ENCODE measurements at regions not wholly inside any gene's neighbourhood (a gene's known extent, or its start where the extent isn't known, plus 50 kb on each side); places are given as distances from the start of the nearest gene placed in this dataset.

GRCh38 chr10:113300617-113301016 lies 252.2 kb upstream of the HABP2 start:
- no peak for DNase-seq (ENCODE audit: low spot score)
- Mint-ChIP-seq H3K27me3 (ENCODE audit: unreplicated experiment) (no peaks in the 10 kb centered on the region), H3K36me3 (ENCODE audit: low read depth, unreplicated experiment) (no peaks in the 10 kb centered on the region), H3K9me3 (ENCODE audit: unreplicated experiment) (no peaks in the 10 kb centered on the region), H3K27ac (ENCODE audit: unreplicated experiment) (no peak overlapping the region), H3K4me1 (ENCODE audit: unreplicated experiment) (no peaks in the 10 kb centered on the region), H3K4me3 (ENCODE audit: unreplicated experiment) (no peak overlapping the region)
- no peak for TF ChIP-seq CTCF (IDR thresholded peaks at IDR 0.05; ENCODE audit: unreplicated experiment)

- no peak overlapping the region for H3K27ac Mint-ChIP-seq (ENCODE audit: unreplicated experiment)
- no peaks in the 10 kb centered on the region for H3K9me3 Mint-ChIP-seq (ENCODE audit: unreplicated experiment)
- H3K4me1 Mint-ChIP-seq (ENCODE audit: unreplicated experiment), result no peaks in the 10 kb centered on the region
- no peaks in the 10 kb centered on the region for H3K36me3 Mint-ChIP-seq (ENCODE audit: low read depth, unreplicated experiment)
- TF ChIP-seq CTCF (IDR thresholded peaks at IDR 0.05; ENCODE audit: unreplicated experiment), result no peak
- H3K27me3 Mint-ChIP-seq (ENCODE audit: unreplicated experiment), result peaks cover 2% of the 10 kb centered on the region
- DNase-seq (ENCODE audit: low spot score), result peak; percentile 11
- no peak overlapping the region for H3K4me3 Mint-ChIP-seq (ENCODE audit: unreplicated experiment)
Observed at GRCh38 chr10:113301342-113301984, 251.4 kb upstream of the HABP2 start.

GRCh38 chr10:113302062-113302461 lies 250.8 kb upstream of the HABP2 start:
- H3K4me1 Mint-ChIP-seq (ENCODE audit: unreplicated experiment), result no peaks in the 10 kb centered on the region
- H3K36me3 Mint-ChIP-seq (ENCODE audit: low read depth, unreplicated experiment), result no peaks in the 10 kb centered on the region
- no peak for TF ChIP-seq CTCF (IDR thresholded peaks at IDR 0.05; ENCODE audit: unreplicated experiment)
- peaks cover 2% of the 10 kb centered on the region for H3K27me3 Mint-ChIP-seq (ENCODE audit: unreplicated experiment)
- H3K9me3 Mint-ChIP-seq (ENCODE audit: unreplicated experiment), result no peaks in the 10 kb centered on the region
- no peak for DNase-seq (ENCODE audit: low spot score)
- H3K4me3 Mint-ChIP-seq (ENCODE audit: unreplicated experiment), result no peak overlapping the region
- no peak overlapping the region for H3K27ac Mint-ChIP-seq (ENCODE audit: unreplicated experiment)

GRCh38 chr10:113303544-113304146 lies 249.2 kb upstream of the HABP2 start:
- no peaks in the 10 kb centered on the region for H3K36me3 Mint-ChIP-seq (ENCODE audit: low read depth, unreplicated experiment)
- no peak for TF ChIP-seq CTCF (IDR thresholded peaks at IDR 0.05; ENCODE audit: unreplicated experiment)
- H3K4me1 Mint-ChIP-seq (ENCODE audit: unreplicated experiment), result no peaks in the 10 kb centered on the region
- H3K27ac Mint-ChIP-seq (ENCODE audit: unreplicated experiment), result no peak overlapping the region
- no peaks in the 10 kb centered on the region for H3K9me3 Mint-ChIP-seq (ENCODE audit: unreplicated experiment)
- peaks cover 3% of the 10 kb centered on the region for H3K27me3 Mint-ChIP-seq (ENCODE audit: unreplicated experiment)
- H3K4me3 Mint-ChIP-seq (ENCODE audit: unreplicated experiment), result no peak overlapping the region
- no peak for DNase-seq (ENCODE audit: low spot score)

GRCh38 chr10:113304726-113305125 lies 248.1 kb upstream of the HABP2 start:
- no peaks in the 10 kb centered on the region for H3K4me1 Mint-ChIP-seq (ENCODE audit: unreplicated experiment)
- no peaks in the 10 kb centered on the region for H3K9me3 Mint-ChIP-seq (ENCODE audit: unreplicated experiment)
- TF ChIP-seq CTCF (IDR thresholded peaks at IDR 0.05; ENCODE audit: unreplicated experiment), result no peak
- DNase-seq (ENCODE audit: low spot score), result no peak
- H3K36me3 Mint-ChIP-seq (ENCODE audit: low read depth, unreplicated experiment), result no peaks in the 10 kb centered on the region
- peaks cover 6% of the 10 kb centered on the region for H3K27me3 Mint-ChIP-seq (ENCODE audit: unreplicated experiment)
- H3K4me3 Mint-ChIP-seq (ENCODE audit: unreplicated experiment), result no peak overlapping the region
- H3K27ac Mint-ChIP-seq (ENCODE audit: unreplicated experiment), result no peak overlapping the region
